Head of caudate nucleus (tissue), 42 donors: ENCODE measurements at regions not wholly inside any gene's neighbourhood (a gene's known extent, or its start where the extent isn't known, plus 50 kb on each side); places are given as distances from the start of the nearest gene placed in this dataset.
"Not testable (repeated sequence)": the region's sequence is repeated elsewhere in the genome, so short reads cannot be mapped to it uniquely, and the experiment has no call there.

Experiments
- DNase-seq, 42 donors: peaks; one replicate each; pipeline versions ENCODE4 v3.0.0 to v3.0.0-alpha.2; 2020 to 2021; ENCODE audit warnings: mixed read lengths in 7 of 42
- intact Hi-C: fragments of 100-400 bp; cut with DNase I; formaldehyde crosslinking; loops from one replicate; pipeline ENCODE4 v1.15.0; 2022

GRCh38 chr6:43937236-43938177, 167.5 kb downstream of the VEGFA start:
- DNase-seq = peak in 6 of 42 donors; percentile 1 to 34 (median 6)
- intact Hi-C loops = no loop called here

- peak in 4 of 42 donors; percentile 0 to 28 (median 17) for DNase-seq
- intact Hi-C loops = no loop called here
Observed at GRCh38 chr6:43936476-43936875, 166.5 kb downstream of the VEGFA start.

- peak in 4 of 42 donors; percentile 2 to 18 (median 8) for DNase-seq
- intact Hi-C loops = no loop called here
Observed at GRCh38 chr6:43935921-43936439, 166.0 kb downstream of the VEGFA start.

GRCh38 chr6:43934803-43935602, 165.0 kb downstream of the VEGFA start:
- intact Hi-C loops = no loop called here
- DNase-seq = peak in 2 of 42 donors; percentile 4 to 21

- peak in 3 of 42 donors; percentile 7 to 19 (median 14) for DNase-seq
Observed at GRCh38 chr6:43934183-43934802, 164.3 kb downstream of the VEGFA start.

GRCh38 chr6:43933148-43933885, 163.3 kb downstream of the VEGFA start:
- peak in 2 of 42 donors; percentile 2 to 17 for DNase-seq

More at GRCh38 chr6:43934183-43934802, 164.3 kb downstream of the VEGFA start:
- intact Hi-C loops = no loop called here

GRCh38 chr6:43932259-43933147, 162.5 kb downstream of the VEGFA start:
- intact Hi-C loops = no loop called here
- peak in 1 of 42 donors; percentile 14 for DNase-seq

More at GRCh38 chr6:43933148-43933885, 163.3 kb downstream of the VEGFA start:
- intact Hi-C loops = no loop called here

- intact Hi-C loops = no loop called here
- DNase-seq = no peak
Observed at GRCh38 chr6:43931201-43931600, 161.2 kb downstream of the VEGFA start.

- intact Hi-C loops = no loop called here
- DNase-seq = no peak
Observed at GRCh38 chr6:43930440-43931154, 160.6 kb downstream of the VEGFA start.

GRCh38 chr6:43929511-43929910, 159.5 kb downstream of the VEGFA start:
- DNase-seq = peak in 1 of 42 donors; percentile 25
- intact Hi-C loops = no loop called here

- intact Hi-C loops = no loop called here
- peak in 1 of 42 donors; percentile 22 for DNase-seq
Observed at GRCh38 chr6:43927532-43928210, 157.7 kb downstream of the VEGFA start.

GRCh38 chr6:43926634-43927531, 156.9 kb downstream of the VEGFA start:
- DNase-seq = peak in 39 of 42 donors; percentile 21 to 92 (median 64)
- intact Hi-C loops = no loop called here

GRCh38 chr6:43925636-43926139, 155.7 kb downstream of the VEGFA start:
- DNase-seq, intact Hi-C loops: not testable (repeated sequence)

- intact Hi-C loops = no loop called here
- peak in 38 of 42 donors; percentile 9 to 70 (median 42) for DNase-seq
Observed at GRCh38 chr6:43924222-43924702, 154.3 kb downstream of the VEGFA start.
